Stomach smooth muscle (tissue), 2 donors: ENCODE measurements at regions not wholly inside any gene's neighbourhood (a gene's known extent, or its start where the extent isn't known, plus 50 kb on each side); places are given as distances from the start of the nearest gene placed in this dataset.

ENCODE experiments used
- H3K27ac ChIP-seq: one replicate; pipeline ENCODE4 v1.7.0; 2013; ENCODE audit warnings: mild to moderate bottlenecking, low read length, inconsistent platforms
- H3K27me3 ChIP-seq, 2 donors: one replicate each; pipeline ENCODE4 v1.7.0; 2013; ENCODE audit warnings: low read length in 2 of 2; ENCODE audit not compliant: insufficient read depth in 2 of 2, control insufficient read depth in 1 of 2
- H3K36me3 ChIP-seq, 2 donors: one replicate each; pipeline ENCODE4 v1.7.0; 2013; ENCODE audit warnings: low read length in 2 of 2; ENCODE audit not compliant: control insufficient read depth in 2 of 2, insufficient read depth in 2 of 2
- H3K4me1 ChIP-seq: one replicate; pipeline ENCODE4 v1.7.0; 2013; ENCODE audit warnings: low read length; ENCODE audit not compliant: control insufficient read depth, insufficient read depth
- H3K4me3 ChIP-seq, 2 donors: one replicate each; pipeline ENCODE4 v1.7.0; 2013; ENCODE audit warnings: low read length in 2 of 2
- H3K9ac ChIP-seq, 2 donors: one replicate each; pipeline ENCODE4 v1.7.0; 2013; ENCODE audit warnings: low read length in 2 of 2, mild to moderate bottlenecking in 1 of 2
- H3K9me3 ChIP-seq, 2 donors: one replicate each; pipeline ENCODE4 v1.7.0; 2013; ENCODE audit warnings: low read length in 2 of 2; ENCODE audit not compliant: control insufficient read depth in 2 of 2
- donor health status: healthy.
- donor health status: Pancreatic carcinoma.

GRCh38 chrX:51798701-51799100 lies 55.5 kb downstream of the GSPT2 start:
- Histone ChIP-seq H3K27ac (no peak overlapping the region), H3K36me3 (no peaks in the 10 kb centered on the region), H3K27me3 (peaks cover 0 to 2% of the 10 kb centered on the region in 2 donors), H3K4me3 (no peak overlapping the region), H3K4me1 (no peaks in the 10 kb centered on the region), H3K9ac (no peak overlapping the region), H3K9me3 (no peaks in the 10 kb centered on the region)

DNA sequence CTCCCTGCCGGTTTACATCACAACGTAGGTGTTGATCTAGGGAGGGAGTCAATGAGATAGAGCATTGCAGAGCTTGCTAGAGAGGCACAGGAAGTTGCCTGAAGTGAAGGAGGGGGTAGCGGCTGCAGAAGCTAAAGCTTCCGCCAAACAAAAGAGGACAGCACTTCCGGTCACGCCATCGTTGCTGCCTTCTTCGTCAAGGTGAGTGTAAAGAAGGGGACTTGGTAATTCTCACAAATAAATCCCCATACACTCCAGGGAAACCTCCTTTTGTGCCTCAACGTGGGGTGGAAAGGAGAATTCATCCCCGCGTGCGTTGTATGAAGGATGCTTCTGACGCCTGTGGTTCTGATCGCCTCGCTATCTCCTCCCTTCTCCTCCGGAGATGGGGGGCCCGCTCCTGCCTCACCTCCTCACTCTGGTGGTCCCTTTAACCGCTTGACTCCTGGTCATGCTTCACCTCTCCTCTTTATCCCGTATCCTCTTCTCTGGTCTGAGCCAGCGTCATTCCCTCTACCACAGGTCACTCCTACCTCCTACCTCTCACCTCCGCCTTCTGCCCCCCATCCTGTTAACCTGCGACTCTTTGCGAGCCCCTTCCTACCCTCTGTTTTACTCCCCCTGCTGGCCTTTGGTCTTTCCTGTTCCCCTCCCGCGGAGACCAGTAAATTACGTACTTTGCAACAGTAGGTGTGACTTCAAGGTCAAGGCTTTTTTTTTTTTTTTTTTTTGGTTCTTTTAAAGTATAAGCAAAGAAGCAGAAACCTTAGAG lies 59.9 kb downstream of the GSPT2 start:
- Histone ChIP-seq H3K9me3 (no peaks in the 10 kb centered on the region), H3K9ac (peak overlapping the region; percentile 71 to 76), H3K4me1 (no peaks in the 10 kb centered on the region), H3K27me3 (peaks cover 0 to 2% of the 10 kb centered on the region in 2 donors), H3K4me3 (peak overlapping the region; percentile 82 to 87), H3K36me3 (no peaks in the 10 kb centered on the region), H3K27ac (no peak overlapping the region)

DNA sequence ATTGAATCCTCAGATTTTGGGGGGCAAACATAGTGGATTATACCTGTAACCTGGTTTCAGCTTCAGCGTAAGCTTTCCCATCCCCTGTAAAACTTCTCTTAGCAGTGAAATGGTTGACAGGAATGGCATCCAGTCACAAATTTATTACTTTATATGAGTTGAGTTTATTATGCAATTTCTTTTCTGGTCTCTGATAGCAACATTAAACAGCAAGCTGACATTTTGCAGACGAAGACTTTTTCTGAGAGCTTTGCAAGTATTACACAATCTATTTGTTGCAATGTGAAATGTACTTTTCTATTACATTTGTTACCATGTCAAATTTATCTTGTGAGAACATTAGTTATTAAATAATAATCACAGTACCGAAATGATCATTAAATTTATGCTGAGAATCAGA lies 60.6 kb downstream of the GSPT2 start:
- no peak overlapping the region for H3K27ac ChIP-seq
- peak overlapping the region; percentile 82 to 87 for H3K4me3 ChIP-seq
- no peaks in the 10 kb centered on the region for H3K36me3 ChIP-seq
- H3K9me3 ChIP-seq: no peaks in the 10 kb centered on the region
- no peaks in the 10 kb centered on the region for H3K4me1 ChIP-seq
- H3K9ac ChIP-seq: no peak overlapping the region
- peaks cover 0 to 2% of the 10 kb centered on the region in 2 donors for H3K27me3 ChIP-seq

- H3K4me3 ChIP-seq: no peak overlapping the region
- H3K27ac ChIP-seq: no peak overlapping the region
- no peaks in the 10 kb centered on the region for H3K4me1 ChIP-seq
- no peaks in the 10 kb centered on the region for H3K9me3 ChIP-seq
- no peaks in the 10 kb centered on the region for H3K36me3 ChIP-seq
- H3K9ac ChIP-seq: no peak overlapping the region
- H3K27me3 ChIP-seq: peaks cover 0 to 2% of the 10 kb centered on the region in 2 donors
Observed at GRCh38 chrX:51804741-51805140, 61.5 kb downstream of the GSPT2 start.

- H3K36me3 ChIP-seq: no peaks in the 10 kb centered on the region
- no peak overlapping the region for H3K27ac ChIP-seq
- H3K4me3 ChIP-seq: no peak overlapping the region
- no peak overlapping the region for H3K9ac ChIP-seq
- peaks cover 0 to 4% of the 10 kb centered on the region in 2 donors for H3K27me3 ChIP-seq
- H3K4me1 ChIP-seq: no peaks in the 10 kb centered on the region
- H3K9me3 ChIP-seq: no peaks in the 10 kb centered on the region
Observed at GRCh38 chrX:51813886-51814460, 70.7 kb downstream of the GSPT2 start.

GRCh38 chrX:51824061-51824460 lies 69.4 kb upstream of the MAGED1 start:
- H3K27me3 ChIP-seq: no peaks in the 10 kb centered on the region
- H3K36me3 ChIP-seq: no peaks in the 10 kb centered on the region
- H3K27ac ChIP-seq: no peak overlapping the region
- no peak overlapping the region for H3K4me3 ChIP-seq
- no peaks in the 10 kb centered on the region for H3K4me1 ChIP-seq
- H3K9me3 ChIP-seq: no peaks in the 10 kb centered on the region
- H3K9ac ChIP-seq: no peak overlapping the region

- Histone ChIP-seq H3K4me3 (no peak overlapping the region), H3K27ac (no peak overlapping the region), H3K27me3 (no peaks in the 10 kb centered on the region), H3K36me3 (no peaks in the 10 kb centered on the region), H3K9me3 (no peaks in the 10 kb centered on the region), H3K9ac (no peak overlapping the region), H3K4me1 (no peaks in the 10 kb centered on the region)
Observed at GRCh38 chrX:51825436-51825835, 68.0 kb upstream of the MAGED1 start.

DNA sequence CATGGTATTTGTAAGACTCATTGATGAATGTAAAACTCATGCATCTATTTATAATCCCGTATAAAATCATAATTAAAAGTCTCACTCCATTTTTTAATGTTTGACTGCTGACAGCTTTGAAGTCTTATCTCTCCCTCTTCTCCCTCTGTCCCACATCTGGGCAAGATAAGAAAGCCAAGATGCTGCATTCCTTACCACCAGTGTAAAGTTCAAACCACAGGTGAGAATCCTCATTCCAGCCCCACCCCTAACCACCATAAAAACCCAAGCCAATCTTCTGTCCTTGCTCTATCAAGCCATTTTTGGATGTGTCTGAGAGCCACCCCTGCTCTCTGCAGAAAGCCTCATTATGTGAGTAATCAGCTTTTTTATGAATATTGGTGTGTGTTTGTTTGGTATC lies 59.3 kb upstream of the MAGED1 start:
- Histone ChIP-seq H3K36me3 (no peaks in the 10 kb centered on the region), H3K9me3 (no peaks in the 10 kb centered on the region), H3K27ac (no peak overlapping the region), H3K4me3 (no peak overlapping the region), H3K9ac (no peak overlapping the region), H3K27me3 (no peaks in the 10 kb centered on the region), H3K4me1 (no peaks in the 10 kb centered on the region)

GRCh38 chrX:51836823-51837222 lies 56.6 kb upstream of the MAGED1 start:
- Histone ChIP-seq H3K36me3 (no peaks in the 10 kb centered on the region), H3K4me3 (no peak overlapping the region), H3K9me3 (no peaks in the 10 kb centered on the region), H3K27me3 (no peaks in the 10 kb centered on the region), H3K27ac (no peak overlapping the region), H3K9ac (no peak overlapping the region), H3K4me1 (no peaks in the 10 kb centered on the region)

GRCh38 chrX:51837451-51837850 lies 56.0 kb upstream of the MAGED1 start:
- Histone ChIP-seq H3K9ac (no peak overlapping the region), H3K4me1 (no peaks in the 10 kb centered on the region), H3K36me3 (no peaks in the 10 kb centered on the region), H3K4me3 (no peak overlapping the region), H3K27ac (no peak overlapping the region), H3K9me3 (peaks cover 0 to 2% of the 10 kb centered on the region in 2 donors), H3K27me3 (no peaks in the 10 kb centered on the region)

- no peak overlapping the region for H3K27ac ChIP-seq
- H3K27me3 ChIP-seq: no peaks in the 10 kb centered on the region
- H3K4me1 ChIP-seq: no peaks in the 10 kb centered on the region
- H3K4me3 ChIP-seq: no peak overlapping the region
- no peaks in the 10 kb centered on the region for H3K36me3 ChIP-seq
- H3K9me3 ChIP-seq: peaks cover 0 to 2% of the 10 kb centered on the region in 2 donors
- no peak overlapping the region for H3K9ac ChIP-seq
Observed at GRCh38 chrX:51837921-51838320, 55.5 kb upstream of the MAGED1 start.
